GM12878 (cell line): ENCODE measurements at regions not wholly inside any gene's neighbourhood (a gene's known extent, or its start where the extent isn't known, plus 50 kb on each side); places are given as distances from the start of the nearest gene placed in this dataset.

ENCODE experiments used
- ATAC-seq: fragments of 200-7000 bp; cut with Tn5 transposase; 3 replicates; pipeline ENCODE4 v1.9.1; 2020; ENCODE audit warnings: mild to moderate bottlenecking, moderate library complexity
- BruUV-seq: library from RNA; stranded (reverse); fragments of 400-500 nt; replicated peaks from 2 replicates; lab custom pipeline; 2021; lab: Mats Ljungman, UMichigan
- CTCF ChIA-PET: fragments of 300-600 bp; sonication (Branson Sonifier 250); formaldehyde crosslinking; extraction: SDS; loops from one replicate; lab custom pipeline; 2021; ENCODE audit warnings: inconsistent platforms; lab: Yijun Ruan, JAX
- POLR2A ChIA-PET: fragments of 350-600 bp; formaldehyde crosslinking; extraction: SDS; loops from one replicate; lab custom pipeline; 2021; ENCODE audit warnings: inconsistent platforms; lab: Charles Lee
- RAD21 ChIA-PET: fragments of 300-600 bp; sonication (Branson Sonifier 250); formaldehyde crosslinking; loops from one replicate; lab custom pipeline; 2023; ENCODE audit warnings: antibody characterized with exemption; ENCODE audit not compliant: unreplicated experiment; lab: Charles Lee
- SMC1A ChIA-PET: fragments of 300-600 bp; sonication (Branson Sonifier 250); formaldehyde crosslinking; loops from one replicate; lab custom pipeline; 2023; ENCODE audit not compliant: unreplicated experiment, uncharacterized antibody; lab: Charles Lee
- DNase-seq: peaks from one replicate; pipeline ENCODE4 v3.0.0-alpha.2; 2011; ENCODE audit warnings: low read depth, low spot score
- FAIRE-seq: peaks from 3 replicates; lab custom pipeline; 2011; peaks lifted over from hg19 to GRCh38; lab: Jason Lieb, UNC
- H2AFZ ChIP-seq: 2 replicates; pipeline ENCODE4 v1.6.0; 2011; ENCODE audit warnings: low read depth, low read length, control low read depth; ENCODE audit not compliant: control insufficient read depth
- H3K27ac ChIP-seq: 2 replicates; pipeline ENCODE4 v1.5.1; 2011; ENCODE audit warnings: control low read depth; ENCODE audit not compliant: control insufficient read depth, insufficient read depth
- H3K27me3 ChIP-seq, 2 experiments: replicated peaks in 1 of 2; 2 replicates each; pipeline versions ENCODE4 v1.6.0 to v1.6.1; 2011; ENCODE audit warnings: low read length in 1 of 2; ENCODE audit not compliant: control insufficient read depth in 2 of 2, insufficient read depth in 2 of 2
- H3K36me3 ChIP-seq, 2 experiments: 2 replicates each; pipeline ENCODE4 v1.5.1; 2011; ENCODE audit warnings: low read length in 1 of 2; ENCODE audit not compliant: control insufficient read depth in 2 of 2, insufficient read depth in 2 of 2
- H3K4me1 ChIP-seq: 2 replicates; pipeline ENCODE4 v1.6.1; 2011; ENCODE audit warnings: mild to moderate bottlenecking, low read length, moderate library complexity, mixed read lengths; ENCODE audit not compliant: control insufficient read depth, insufficient read depth
- H3K4me2 ChIP-seq: 2 replicates; pipeline ENCODE4 v1.6.0; 2011; ENCODE audit warnings: control low read depth; ENCODE audit not compliant: control insufficient read depth, insufficient read depth
- H3K4me3 ChIP-seq: fragments of 200-600 bp; sonication (generic); 2 replicates; pipeline ENCODE4 v1.5.1; 2016
- H3K79me2 ChIP-seq: 2 replicates; pipeline ENCODE4 v1.6.0; 2011; ENCODE audit warnings: low read length; ENCODE audit not compliant: control insufficient read depth, insufficient read depth
- H3K9ac ChIP-seq: 2 replicates; pipeline ENCODE4 v1.8.0; 2011; ENCODE audit warnings: low read length, control low read depth, mixed read lengths; ENCODE audit not compliant: control insufficient read depth, insufficient read depth
- H3K9me3 ChIP-seq: replicated peaks from 3 replicates; pipeline ENCODE4 v1.5.1; 2011; ENCODE audit warnings: mild to moderate bottlenecking, low read length; ENCODE audit not compliant: control insufficient read depth, insufficient read depth
- H4K20me1 ChIP-seq: 2 replicates; pipeline ENCODE4 v1.6.0; 2011; ENCODE audit not compliant: control insufficient read depth, insufficient read depth
- HDAC2 ChIP-seq: fragments of 200-600 bp; sonication (generic); IDR thresholded peaks from 2 replicates; pipeline ENCODE4 v1.6.1; 2017
- HSF1 ChIP-seq: fragments of 150-350 bp; IDR thresholded peaks from 2 replicates; pipeline ENCODE4 v1.6.1; 2014; ENCODE audit warnings: mild to moderate bottlenecking, low read depth, low read length
- SKIL ChIP-seq: fragments of 450-650 bp; IDR thresholded peaks from 2 replicates; pipeline ENCODE4 v1.6.1; 2017; ENCODE audit warnings: mild to moderate bottlenecking, low read depth, inconsistent platforms; ENCODE audit not compliant: poor library complexity, severe bottlenecking
- SMAD1 ChIP-seq: fragments of 450-650 bp; IDR thresholded peaks from 2 replicates; pipeline ENCODE4 v1.6.1; 2018; ENCODE audit warnings: mild to moderate bottlenecking, low read depth; ENCODE audit not compliant: partially characterized antibody
- SUZ12 ChIP-seq: fragments of 200-600 bp; sonication (generic); IDR thresholded peaks from one replicate; pipeline ENCODE4 v1.6.1; 2018; ENCODE audit warnings: antibody characterized with exemption, mild to moderate bottlenecking; ENCODE audit not compliant: unreplicated experiment
- ZBTB40 ChIP-seq: fragments of 450-650 bp; IDR thresholded peaks from 2 replicates; pipeline ENCODE4 v1.6.1; 2016; ENCODE audit warnings: mild to moderate bottlenecking, moderate library complexity, borderline replicate concordance
- ZNF384 ChIP-seq: IDR thresholded peaks from 2 replicates; pipeline ENCODE4 v1.6.1; 2012; ENCODE audit warnings: low read depth, mild to moderate bottlenecking, low read length, improper control_type of control experiment, borderline replicate concordance
- ZNF687 ChIP-seq: fragments of 450-650 bp; IDR thresholded peaks from 2 replicates; pipeline ENCODE4 v1.6.1; 2017; ENCODE audit warnings: mild to moderate bottlenecking, moderate library complexity
- WGBS: methylation state at CpG from one replicate; pipeline ENCODE4 v1.1.6; 2016; ENCODE audit warnings: low lambda C conversion rate; ENCODE audit not compliant: insufficient replicate concordance, insufficient coverage; ENCODE audit errors: missing lambda C conversion rate; 5-methylcytosine and 5-hydroxymethylcytosine counted together
- in situ Hi-C: fragments of 300-500 bp; cut with MboI; formaldehyde crosslinking; loops from 9 replicates; pipeline ENCODE4 v1.14.3; 2018; ENCODE audit warnings: mixed read lengths
- intact Hi-C: fragments of 100-400 bp; cut with micrococcal nuclease; formaldehyde crosslinking; loops from one replicate; pipeline ENCODE4 v1.14.2; 2022; ENCODE audit not compliant: unreplicated experiment

GRCh38 chr16:9370061-9370491 lies 278.6 kb downstream of the HAPSTR1 start (continued):
- TF ChIP-seq ZBTB40: no peak
- TF ChIP-seq, all 136 proteins: peak for 0

GRCh38 chr16:9371713-9372448 lies 280.4 kb downstream of the HAPSTR1 start:
- ChIA-PET CTCF (interaction anchor here (0.7 to 1.3 kb wide), 2 partner anchors 12 to 21 kb away, joined by 3 read pairs; no protein-coding TSS in a partner anchor), POLR2A (no interaction called here)
- no peak for ATAC-seq
- TF ChIP-seq HDAC2: no peak
- TF ChIP-seq SKIL: no peak
- TF ChIP-seq HSF1: no peak
- no peak for TF ChIP-seq SMAD1
- TF ChIP-seq SUZ12: no peak
- TF ChIP-seq ZNF687: no peak
- no peak for TF ChIP-seq ZNF384

More at GRCh38 chr16:9371713-9372448, 280.4 kb downstream of the HAPSTR1 start:
- BruUV-seq: no TSS peak
- Histone ChIP-seq H3K27ac (no peak overlapping the region), H3K9ac (no peak overlapping the region), H4K20me1 (no peaks in the 10 kb centered on the region), H3K79me2 (no peaks in the 10 kb centered on the region), H3K36me3 (no peaks in the 10 kb centered on the region), H2AFZ (no peak overlapping the region), H3K4me1 (no peaks in the 10 kb centered on the region), H3K4me3 (no peak overlapping the region), H3K9me3 (no peaks in the 10 kb centered on the region), H3K4me2 (no peak overlapping the region), H3K27me3 (no peaks in the 10 kb centered on the region)
- intact Hi-C loops (no loop called here), in situ Hi-C loops (no loop called here)
- RAD21 ChIA-PET: interaction anchor here (0.7 kb wide), 1 partner anchor 574 kb away, joined by 4 read pairs; no protein-coding TSS in a partner anchor
- FAIRE-seq (no peak), DNase-seq (no peak)
- SMC1A ChIA-PET: no interaction called here
- 22% methylated on average over 8 of the region's 8 CpGs for WGBS
